ENCODE measurements at regions not wholly inside any gene's neighbourhood (a gene's known extent, or its start where the extent isn't known, plus 50 kb on each side); places are given as distances from the start of the nearest gene placed in this dataset.

DNA sequence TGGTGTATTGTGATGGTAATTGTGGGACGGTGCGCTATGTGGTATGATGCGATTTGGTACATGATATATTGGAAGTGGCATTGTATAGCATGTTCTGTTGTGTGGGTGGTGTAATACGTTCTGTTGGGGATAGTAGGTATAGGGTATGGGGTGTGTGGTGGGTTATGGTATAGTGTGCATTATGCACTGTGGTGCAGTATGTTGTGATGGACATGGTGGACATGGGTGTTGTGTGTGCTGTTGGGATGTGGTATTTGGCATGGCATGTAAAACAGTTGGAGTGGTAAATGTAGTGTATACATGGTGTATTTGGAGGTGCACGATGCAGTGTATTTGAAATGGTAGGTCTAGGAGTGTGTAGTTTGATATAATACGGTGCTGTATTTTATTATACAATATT lies 170.6 kb upstream of the CNTNAP4 start:
- TF ChIP-seq CTCF (IDR thresholded peaks at IDR 0.05) (no peak), POLR2A (IDR thresholded peaks at IDR 0.05) (no peak)
- Histone ChIP-seq H3K4me3 (replicated peaks in 1 of 3) (no peak overlapping the region), H3K27me3 (no peaks in the 10 kb centered on the region), H3K4me1 (no peaks in the 10 kb centered on the region), H3K36me3 (no peaks in the 10 kb centered on the region), H3K27ac (no peak overlapping the region), H3K9me3 (no peaks in the 10 kb centered on the region)
- intact Hi-C loops (cut with DNase I) = no loop called here
- no peak for DNase-seq
- WGBS, 2 donors = 86 to 92% methylated on average over 6 of the region's 6 CpGs

DNA sequence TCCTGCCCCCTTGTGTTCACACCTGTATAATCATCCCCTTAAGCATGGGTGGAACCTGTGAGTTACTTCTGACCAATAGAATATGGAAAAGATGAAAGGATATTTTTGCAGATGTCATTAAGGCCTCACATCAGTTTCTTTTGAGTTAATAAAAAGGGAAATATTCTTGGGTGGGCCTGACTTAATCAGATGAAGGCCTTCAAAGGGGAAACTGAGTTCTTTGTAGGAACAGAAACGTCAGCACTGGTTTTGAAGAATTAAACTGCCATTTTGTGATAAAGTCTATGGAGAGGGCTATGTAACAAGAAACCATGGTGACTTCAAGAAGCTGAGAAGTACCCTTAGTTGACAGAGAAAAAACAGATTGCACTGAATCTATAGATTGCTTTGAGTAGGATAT lies 168.7 kb upstream of the CNTNAP4 start:
- Histone ChIP-seq H3K4me3 (replicated peaks in 1 of 3) (no peak overlapping the region), H3K9me3 (no peaks in the 10 kb centered on the region), H3K27ac (no peak overlapping the region), H3K4me1 (no peaks in the 10 kb centered on the region), H3K36me3 (no peaks in the 10 kb centered on the region), H3K27me3 (no peaks in the 10 kb centered on the region)
- WGBS, 2 donors = 66 to 70% methylated on average over 1 of the region's 1 CpG
- intact Hi-C loops (cut with DNase I) = no loop called here
- no peak for DNase-seq
- TF ChIP-seq CTCF (IDR thresholded peaks at IDR 0.05) (no peak), POLR2A (IDR thresholded peaks at IDR 0.05) (no peak)

GRCh38 chr16:76114681-76115080 lies 162.5 kb upstream of the CNTNAP4 start:
- intact Hi-C loops (cut with DNase I) = no loop called here
- 74 to 77% methylated on average over 3 of the region's 3 CpGs for WGBS, 2 donors
- TF ChIP-seq CTCF (IDR thresholded peaks at IDR 0.05) (no peak), POLR2A (IDR thresholded peaks at IDR 0.05) (no peak)

DNA sequence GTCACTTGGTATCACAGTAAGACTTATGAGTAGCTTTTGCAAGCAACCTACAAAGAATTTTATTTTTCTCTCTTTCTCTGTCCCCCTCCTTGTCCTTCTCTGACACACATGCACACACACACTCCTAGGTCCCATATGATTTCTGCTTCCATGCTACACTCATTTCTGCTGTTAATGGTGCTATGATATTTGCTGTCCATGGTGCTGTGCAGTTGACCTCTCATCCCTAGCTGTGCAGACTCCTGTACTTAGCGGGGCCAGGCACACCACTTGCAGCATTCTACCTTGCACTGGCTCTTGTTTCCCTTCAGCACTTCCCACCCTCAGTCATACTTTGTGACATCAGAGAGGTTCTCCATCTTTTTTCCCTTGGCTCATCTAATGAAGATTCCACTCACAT lies 158.9 kb upstream of the CNTNAP4 start:
- no peak for TF ChIP-seq CTCF (IDR thresholded peaks at IDR 0.05)
- no peak overlapping the region for H3K27ac ChIP-seq
- H3K36me3 ChIP-seq = no peaks in the 10 kb centered on the region
- no peaks in the 10 kb centered on the region for H3K9me3 ChIP-seq
- no peak for DNase-seq
- no peaks in the 10 kb centered on the region for H3K4me1 ChIP-seq
- H3K27me3 ChIP-seq = no peaks in the 10 kb centered on the region
- intact Hi-C loops (cut with DNase I) = no loop called here
- no peak overlapping the region for H3K4me3 ChIP-seq (replicated peaks in 1 of 3)
- 55 to 69% methylated on average over 1 of the region's 1 CpG for WGBS, 2 donors

More at GRCh38 chr16:76114681-76115080, 162.5 kb upstream of the CNTNAP4 start:
- no peaks in the 10 kb centered on the region for H3K4me1 ChIP-seq
- no peak overlapping the region for H3K4me3 ChIP-seq (replicated peaks in 1 of 3)
- no peaks in the 10 kb centered on the region for H3K36me3 ChIP-seq
- H3K27me3 ChIP-seq = no peaks in the 10 kb centered on the region
- no peak for DNase-seq
- no peaks in the 10 kb centered on the region for H3K9me3 ChIP-seq
- no peak overlapping the region for H3K27ac ChIP-seq

GRCh38 chr16:76121636-76122035 lies 155.6 kb upstream of the CNTNAP4 start:
- H3K4me1 ChIP-seq = no peaks in the 10 kb centered on the region
- TF ChIP-seq CTCF (IDR thresholded peaks at IDR 0.05) = no peak
- no peak for TF ChIP-seq POLR2A (IDR thresholded peaks at IDR 0.05)
- DNase-seq = no peak
- no peaks in the 10 kb centered on the region for H3K27me3 ChIP-seq
- H3K27ac ChIP-seq = no peak overlapping the region
- H3K36me3 ChIP-seq = no peaks in the 10 kb centered on the region
- no peaks in the 10 kb centered on the region for H3K9me3 ChIP-seq
- 27 to 40% methylated on average over 4 of the region's 4 CpGs for WGBS, 2 donors
- no peak overlapping the region for H3K4me3 ChIP-seq (replicated peaks in 1 of 3)
- intact Hi-C loops (cut with DNase I) = no loop called here
